HepG2 (cell line): ENCODE measurements at regions not wholly inside any gene's neighbourhood (a gene's known extent, or its start where the extent isn't known, plus 50 kb on each side); places are given as distances from the start of the nearest gene placed in this dataset.

Experiments used
- ELF1 ChIP-seq: sonication (generic); formaldehyde crosslinking; IDR thresholded peaks from 2 replicates; pipeline ENCODE4 v1.4.0; 2020; ENCODE audit warnings: missing genetic modification reagents
- GLI4 ChIP-seq: sonication (generic); formaldehyde crosslinking; IDR thresholded peaks from 2 replicates; pipeline ENCODE4 v1.5.1; 2020; ENCODE audit warnings: missing genetic modification reagents, mild to moderate bottlenecking, moderate library complexity, borderline replicate concordance
- ISL2 ChIP-seq: sonication (generic); formaldehyde crosslinking; IDR thresholded peaks from 2 replicates; pipeline ENCODE4 v1.5.0; 2020; ENCODE audit warnings: missing genetic modification reagents
- NR2C2 ChIP-seq: sonication (generic); formaldehyde crosslinking; IDR thresholded peaks from 2 replicates; pipeline ENCODE4 v1.4.0; 2020; ENCODE audit warnings: missing genetic modification reagents, mild to moderate bottlenecking, moderate library complexity, borderline replicate concordance
- SNAI1 ChIP-seq: sonication (generic); formaldehyde crosslinking; IDR thresholded peaks from 2 replicates; pipeline ENCODE4 v1.5.0; 2020; ENCODE audit warnings: mild to moderate bottlenecking, missing genetic modification reagents, borderline replicate concordance
- TCF12 ChIP-seq, 2 experiments: fragments of 450-650 bp in 1 of 2; sonication (generic) in 1 of 2; formaldehyde crosslinking in 1 of 2; IDR thresholded peaks; 2 replicates each; pipeline versions ENCODE4 v1.6.1 to v1.8.0; 2017 to 2022; ENCODE audit warnings: antibody characterized with exemption in 1 of 2, mild to moderate bottlenecking in 1 of 2, missing genetic modification reagents in 1 of 2, moderate library complexity in 1 of 2
- ZNF235 ChIP-seq: sonication (generic); formaldehyde crosslinking; IDR thresholded peaks from 2 replicates; pipeline ENCODE4 v1.8.1; 2023; ENCODE audit warnings: mild to moderate bottlenecking, missing genetic modification reagents, borderline replicate concordance
- TF ChIP-seq, protein P1 (sequence below): sonication (generic); formaldehyde crosslinking; IDR thresholded peaks from 2 replicates; pipeline ENCODE4 v1.8.1; 2022; ENCODE audit warnings: mild to moderate bottlenecking, missing genetic modification reagents
- TF ChIP-seq, protein P2 (sequence below): sonication (generic); formaldehyde crosslinking; IDR thresholded peaks from 2 replicates; pipeline ENCODE4 v1.4.0; 2020; ENCODE audit warnings: missing genetic modification reagents
- TF ChIP-seq, protein P3 (sequence below): sonication (generic); formaldehyde crosslinking; IDR thresholded peaks from 2 replicates; pipeline ENCODE4 v1.8.1; 2022; ENCODE audit warnings: low read depth, mild to moderate bottlenecking, missing genetic modification reagents

DNA sequence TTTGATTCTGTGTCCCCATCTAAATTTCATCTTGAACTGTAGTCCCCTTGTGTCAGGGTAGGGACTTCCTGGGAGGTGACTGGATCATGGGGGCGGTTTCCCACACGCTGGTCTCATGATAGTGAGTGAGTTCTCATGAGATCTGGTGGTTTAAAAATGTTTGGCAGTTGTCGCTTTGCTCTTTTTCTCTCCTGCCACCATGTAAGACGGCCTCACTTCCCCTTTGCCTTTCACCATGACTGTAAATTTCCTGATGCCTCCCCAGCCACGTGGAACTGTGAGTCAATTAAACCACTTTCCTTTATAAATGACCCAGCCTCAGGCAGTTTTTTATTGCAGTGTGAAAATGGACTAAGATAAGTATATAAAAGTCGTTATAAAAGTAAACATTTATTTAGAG, 80.5 kb upstream of the SGK1 start (continued):
- TF ChIP-seq TCF12 (IDR thresholded peaks at IDR 0.05) (no peak), TCF12 (CRISPR knock-in tag; IDR thresholded peaks at IDR 0.05) (no peak), GLI4 (CRISPR knock-in tag) (no peak), ZNF235 (no peak), NR2C2 (CRISPR knock-in tag) (no peak), ISL2 (CRISPR knock-in tag) (no peak), ELF1 (no peak), SNAI1 (CRISPR knock-in tag) (no peak)
- TF ChIP-seq, protein P1, sequence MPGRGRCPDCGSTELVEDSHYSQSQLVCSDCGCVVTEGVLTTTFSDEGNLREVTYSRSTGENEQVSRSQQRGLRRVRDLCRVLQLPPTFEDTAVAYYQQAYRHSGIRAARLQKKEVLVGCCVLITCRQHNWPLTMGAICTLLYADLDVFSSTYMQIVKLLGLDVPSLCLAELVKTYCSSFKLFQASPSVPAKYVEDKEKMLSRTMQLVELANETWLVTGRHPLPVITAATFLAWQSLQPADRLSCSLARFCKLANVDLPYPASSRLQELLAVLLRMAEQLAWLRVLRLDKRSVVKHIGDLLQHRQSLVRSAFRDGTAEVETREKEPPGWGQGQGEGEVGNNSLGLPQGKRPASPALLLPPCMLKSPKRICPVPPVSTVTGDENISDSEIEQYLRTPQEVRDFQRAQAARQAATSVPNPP (CRISPR knock-in tag), result no peak
- TF ChIP-seq, protein P2, sequence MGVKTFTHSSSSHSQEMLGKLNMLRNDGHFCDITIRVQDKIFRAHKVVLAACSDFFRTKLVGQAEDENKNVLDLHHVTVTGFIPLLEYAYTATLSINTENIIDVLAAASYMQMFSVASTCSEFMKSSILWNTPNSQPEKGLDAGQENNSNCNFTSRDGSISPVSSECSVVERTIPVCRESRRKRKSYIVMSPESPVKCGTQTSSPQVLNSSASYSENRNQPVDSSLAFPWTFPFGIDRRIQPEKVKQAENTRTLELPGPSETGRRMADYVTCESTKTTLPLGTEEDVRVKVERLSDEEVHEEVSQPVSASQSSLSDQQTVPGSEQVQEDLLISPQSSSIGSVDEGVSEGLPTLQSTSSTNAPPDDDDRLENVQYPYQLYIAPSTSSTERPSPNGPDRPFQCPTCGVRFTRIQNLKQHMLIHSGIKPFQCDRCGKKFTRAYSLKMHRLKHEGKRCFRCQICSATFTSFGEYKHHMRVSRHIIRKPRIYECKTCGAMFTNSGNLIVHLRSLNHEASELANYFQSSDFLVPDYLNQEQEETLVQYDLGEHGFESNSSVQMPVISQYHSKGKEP, result no peak
- TF ChIP-seq, protein P3, sequence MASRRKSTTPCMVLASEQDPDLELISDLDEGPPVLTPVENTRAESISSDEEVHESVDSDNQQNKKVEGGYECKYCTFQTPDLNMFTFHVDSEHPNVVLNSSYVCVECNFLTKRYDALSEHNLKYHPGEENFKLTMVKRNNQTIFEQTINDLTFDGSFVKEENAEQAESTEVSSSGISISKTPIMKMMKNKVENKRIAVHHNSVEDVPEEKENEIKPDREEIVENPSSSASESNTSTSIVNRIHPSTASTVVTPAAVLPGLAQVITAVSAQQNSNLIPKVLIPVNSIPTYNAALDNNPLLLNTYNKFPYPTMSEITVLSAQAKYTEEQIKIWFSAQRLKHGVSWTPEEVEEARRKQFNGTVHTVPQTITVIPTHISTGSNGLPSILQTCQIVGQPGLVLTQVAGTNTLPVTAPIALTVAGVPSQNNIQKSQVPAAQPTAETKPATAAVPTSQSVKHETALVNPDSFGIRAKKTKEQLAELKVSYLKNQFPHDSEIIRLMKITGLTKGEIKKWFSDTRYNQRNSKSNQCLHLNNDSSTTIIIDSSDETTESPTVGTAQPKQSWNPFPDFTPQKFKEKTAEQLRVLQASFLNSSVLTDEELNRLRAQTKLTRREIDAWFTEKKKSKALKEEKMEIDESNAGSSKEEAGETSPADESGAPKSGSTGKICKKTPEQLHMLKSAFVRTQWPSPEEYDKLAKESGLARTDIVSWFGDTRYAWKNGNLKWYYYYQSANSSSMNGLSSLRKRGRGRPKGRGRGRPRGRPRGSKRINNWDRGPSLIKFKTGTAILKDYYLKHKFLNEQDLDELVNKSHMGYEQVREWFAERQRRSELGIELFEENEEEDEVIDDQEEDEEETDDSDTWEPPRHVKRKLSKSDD (CRISPR knock-in tag), result no peak
